Activated CD4-positive, alpha-beta T cell treated with anti-CD3 and anti-CD28 coated beads for 48 hours (primary cell): ENCODE measurements at regions not wholly inside any gene's neighbourhood (a gene's known extent, or its start where the extent isn't known, plus 50 kb on each side); places are given as distances from the start of the nearest gene placed in this dataset.

ENCODE experiments used
- DNase-seq: peaks from one replicate; pipeline ENCODE4 v3.0.0-alpha.2; 2020

- DNase-seq: no peak
Measured at GRCh38 chr2:217570394-217570793, 432.4 kb downstream of the TNS1 start.

- no peak for DNase-seq
Measured at GRCh38 chr2:217568289-217568971, 434.4 kb downstream of the TNS1 start.

- DNase-seq: no peak
Measured at GRCh38 chr2:217563565-217563964, 439.2 kb downstream of the TNS1 start.

- no peak for DNase-seq
Measured at GRCh38 chr2:217562871-217563480, 439.8 kb downstream of the TNS1 start.

- no peak for DNase-seq
Measured at GRCh38 chr2:217559084-217559483, 443.7 kb downstream of the TNS1 start.

- DNase-seq: peak; percentile 3
Measured at GRCh38 chr2:217555081-217555876, 447.5 kb downstream of the TNS1 start.

- no peak for DNase-seq
Measured at GRCh38 chr2:217553679-217554078, 449.1 kb downstream of the TNS1 start.

- no peak for DNase-seq
Measured at GRCh38 chr2:217553202-217553601, 449.6 kb downstream of the TNS1 start.

GRCh38 chr2:217552081-217552480, 450.7 kb downstream of the TNS1 start:
- DNase-seq: no peak

- DNase-seq: no peak
Measured at GRCh38 chr2:217551252-217551899, 451.4 kb downstream of the TNS1 start.

GRCh38 chr2:217539126-217539525, 463.7 kb downstream of the TNS1 start:
- DNase-seq: no peak

- DNase-seq: no peak
Measured at GRCh38 chr2:217538719-217539118, 464.1 kb downstream of the TNS1 start.

- DNase-seq: no peak
Measured at GRCh38 chr2:217535957-217536708, 466.7 kb downstream of the TNS1 start.

GRCh38 chr2:217530392-217531090, 472.3 kb downstream of the TNS1 start:
- DNase-seq: no peak

GRCh38 chr2:217529271-217529670, 473.5 kb downstream of the TNS1 start:
- DNase-seq: no peak

GRCh38 chr2:217527590-217528202, 475.1 kb downstream of the TNS1 start:
- DNase-seq: no peak

- DNase-seq: no peak
Measured at GRCh38 chr2:217525076-217525475, 477.7 kb downstream of the TNS1 start.

GRCh38 chr2:217523286-217523685, 479.5 kb downstream of the TNS1 start:
- DNase-seq: no peak

GRCh38 chr2:217521820-217522219, 481.0 kb downstream of the TNS1 start:
- DNase-seq: no peak

GRCh38 chr2:217520356-217521010, 482.3 kb downstream of the TNS1 start:
- DNase-seq: no peak

GRCh38 chr2:217517402-217517801, 485.4 kb downstream of the TNS1 start:
- no peak for DNase-seq
